ENCODE measurements at regions not wholly inside any gene's neighbourhood (a gene's known extent, or its start where the extent isn't known, plus 50 kb on each side); places are given as distances from the start of the nearest gene placed in this dataset.

DNA sequence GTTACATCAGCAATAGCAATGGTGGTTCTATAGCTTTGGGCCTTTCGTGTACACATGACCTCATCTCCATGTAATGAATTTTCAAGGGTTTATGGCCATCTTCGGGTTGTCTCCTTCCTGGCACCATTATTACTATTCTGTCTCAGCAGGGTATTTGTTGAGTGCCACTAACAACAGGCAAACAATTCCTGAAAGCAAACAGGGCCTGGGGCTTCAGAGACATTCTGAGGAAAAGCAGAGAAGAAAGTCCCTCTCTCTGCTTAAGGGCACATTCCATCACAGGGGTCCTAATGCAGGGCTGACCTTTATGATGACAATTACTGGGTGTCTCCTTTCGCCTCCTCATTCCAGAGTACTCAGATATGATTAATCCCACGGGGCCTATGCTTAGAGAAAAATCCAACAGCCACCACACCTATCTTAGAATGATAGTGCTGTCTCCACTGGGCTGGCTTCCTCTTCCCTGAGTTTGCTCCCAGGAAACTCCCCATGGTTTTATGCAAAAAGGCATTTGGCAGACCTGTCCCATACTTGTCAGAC is 540.2 kb upstream of the ZNF462 start:
- DNase-seq (ENCODE audit: low read depth): no peak

- no peak for DNase-seq (ENCODE audit: low read depth)
Observed at GRCh38 chr9:106324053-106324585, 538.8 kb upstream of the ZNF462 start.

DNA sequence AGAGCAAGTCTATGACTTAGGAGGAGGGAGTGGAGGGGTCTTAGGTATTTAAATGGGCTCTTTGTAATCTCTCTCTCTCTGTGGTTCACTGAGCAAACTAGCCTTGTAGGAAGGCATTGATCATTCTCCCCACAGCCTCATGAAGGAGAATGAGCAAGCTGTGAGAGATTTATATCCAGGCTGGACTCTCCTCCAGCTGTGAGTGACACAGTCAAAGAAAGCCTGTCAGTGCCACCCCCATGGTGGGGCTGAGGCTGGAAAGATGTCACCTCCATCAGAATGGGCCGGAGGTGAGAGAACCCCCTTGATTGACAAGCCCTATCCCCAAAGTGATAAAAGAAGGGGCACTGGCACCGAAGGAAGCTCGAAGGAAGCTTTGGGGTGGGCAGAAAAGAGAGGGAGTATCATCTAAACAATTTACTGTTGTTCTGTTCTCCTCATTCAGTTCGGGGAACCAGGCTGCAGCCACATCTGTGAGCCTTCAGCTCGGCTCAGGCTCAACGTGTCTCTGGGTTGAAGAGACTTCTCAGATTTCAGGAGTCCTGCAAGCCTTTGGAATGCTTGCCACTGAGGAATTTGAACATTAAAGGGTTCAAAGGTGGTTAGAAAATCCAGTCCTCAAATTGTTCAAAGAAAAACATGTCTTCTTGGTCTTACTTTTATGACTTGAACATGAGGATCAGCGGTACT is 538.2 kb upstream of the ZNF462 start:
- no peak for DNase-seq (ENCODE audit: low read depth)

DNA sequence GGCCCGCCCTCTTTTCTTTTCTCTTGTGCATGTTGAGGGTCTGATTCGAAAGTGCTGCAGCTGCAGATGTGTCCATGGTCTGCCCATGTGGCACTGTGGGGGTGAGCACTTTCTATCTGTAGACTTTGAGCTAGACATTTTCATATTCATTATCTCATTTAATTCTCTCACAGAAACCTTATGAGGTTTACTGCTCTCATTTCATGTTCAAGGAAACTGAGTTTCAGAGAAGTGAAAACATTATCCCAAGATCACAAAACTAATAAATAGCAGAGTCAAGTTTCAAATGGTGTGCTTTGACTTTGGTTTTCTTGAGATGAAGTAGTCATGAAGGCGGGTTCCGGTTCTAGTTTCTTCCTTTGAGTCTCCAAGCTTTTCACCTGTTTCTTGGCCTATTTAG is 536.5 kb upstream of the ZNF462 start:
- no peak for DNase-seq (ENCODE audit: low read depth)

GRCh38 chr9:106333481-106333880 is 529.5 kb upstream of the ZNF462 start:
- DNase-seq (ENCODE audit: low read depth): no peak

GRCh38 chr9:106334081-106334480 is 528.9 kb upstream of the ZNF462 start:
- DNase-seq (ENCODE audit: low read depth): no peak

DNA sequence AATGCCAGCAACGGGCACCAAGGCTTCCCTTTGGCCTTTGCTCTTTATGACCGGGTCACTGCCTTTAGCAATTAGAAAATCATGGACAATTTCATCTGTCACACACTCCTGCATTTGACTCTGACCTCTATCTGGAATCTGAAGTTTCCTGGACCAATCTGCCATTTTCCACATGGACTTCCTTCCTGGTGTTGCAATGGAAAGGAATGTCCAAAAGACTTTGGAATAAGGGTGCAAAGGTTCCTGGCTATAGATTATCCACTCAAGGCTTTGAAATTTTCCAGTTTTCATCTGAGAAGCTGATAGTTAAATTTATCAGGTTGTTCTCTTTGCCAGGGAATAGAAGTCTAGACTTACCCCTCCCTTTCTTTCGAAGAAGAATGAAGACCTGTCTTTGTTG is 523.1 kb upstream of the ZNF462 start:
- DNase-seq (ENCODE audit: low read depth): no peak

- DNase-seq (ENCODE audit: low read depth): no peak
Observed at GRCh38 chr9:106350777-106351176, 512.2 kb upstream of the ZNF462 start.

DNA sequence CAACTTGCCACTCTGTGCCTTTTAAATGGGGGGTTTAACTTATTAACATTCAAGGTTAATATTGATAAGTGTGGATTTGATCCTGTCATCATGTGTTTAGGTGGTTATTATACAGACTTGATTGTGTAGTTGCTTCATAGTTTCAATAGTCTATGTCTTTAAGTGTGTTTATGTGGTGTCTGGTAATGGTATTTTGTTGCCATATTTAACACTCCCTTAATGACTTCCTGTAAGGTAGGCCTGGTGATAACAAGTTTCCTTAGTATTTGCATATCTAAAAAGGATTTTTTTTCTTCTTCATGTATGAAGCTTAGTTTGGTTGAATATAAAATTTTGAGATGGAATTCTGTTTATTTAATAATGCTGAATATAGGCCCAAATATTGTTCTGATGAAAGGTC is 506.0 kb upstream of the ZNF462 start:
- DNase-seq (ENCODE audit: low read depth): no peak

- no peak for DNase-seq (ENCODE audit: low read depth)
Observed at GRCh38 chr9:106358331-106358730, 504.6 kb upstream of the ZNF462 start.

GRCh38 chr9:106376689-106377088 is 486.3 kb upstream of the ZNF462 start:
- no peak for DNase-seq (ENCODE audit: low read depth)

GRCh38 chr9:106383072-106383471 is 479.9 kb upstream of the ZNF462 start:
- no peak for DNase-seq (ENCODE audit: low read depth)

DNA sequence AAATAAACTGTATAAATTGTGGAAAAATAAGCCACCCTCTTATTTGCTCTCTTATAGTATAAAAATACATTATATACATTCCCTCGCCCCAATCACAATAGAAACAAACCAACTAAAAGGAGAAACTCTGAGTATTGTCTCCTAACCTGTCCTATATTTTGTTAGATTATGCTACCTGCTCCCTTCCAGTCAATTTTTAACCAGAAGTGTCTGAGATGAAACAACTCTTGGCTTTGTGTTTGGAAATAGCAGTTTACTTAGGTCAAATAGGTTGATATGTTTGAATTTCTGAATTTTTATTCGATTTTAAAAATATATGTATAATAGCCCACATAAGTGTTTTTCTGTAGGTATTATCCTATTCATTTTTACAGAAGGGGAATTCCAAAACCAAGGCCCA is 475.0 kb upstream of the ZNF462 start:
- DNase-seq (ENCODE audit: low read depth): no peak

DNA sequence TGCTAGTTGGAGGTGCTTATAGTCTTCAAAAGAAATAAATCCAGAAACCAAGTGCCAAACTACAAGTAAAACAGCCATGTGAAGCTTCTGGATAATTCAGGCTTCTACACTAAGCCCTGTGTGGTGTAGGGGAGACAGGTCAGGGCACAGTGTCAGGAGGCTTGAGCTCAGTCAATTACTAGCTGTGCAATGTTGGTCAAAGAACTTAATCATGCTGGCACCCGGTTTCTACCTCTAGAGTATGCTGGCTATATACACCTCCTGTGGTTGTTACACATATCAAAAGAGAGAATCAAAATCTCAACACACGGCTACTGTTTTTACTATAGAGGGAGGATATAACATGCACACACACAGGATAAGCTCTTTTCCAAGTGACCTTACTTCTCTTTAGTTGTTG is 469.7 kb upstream of the ZNF462 start:
- no peak for DNase-seq (ENCODE audit: low read depth)

DNA sequence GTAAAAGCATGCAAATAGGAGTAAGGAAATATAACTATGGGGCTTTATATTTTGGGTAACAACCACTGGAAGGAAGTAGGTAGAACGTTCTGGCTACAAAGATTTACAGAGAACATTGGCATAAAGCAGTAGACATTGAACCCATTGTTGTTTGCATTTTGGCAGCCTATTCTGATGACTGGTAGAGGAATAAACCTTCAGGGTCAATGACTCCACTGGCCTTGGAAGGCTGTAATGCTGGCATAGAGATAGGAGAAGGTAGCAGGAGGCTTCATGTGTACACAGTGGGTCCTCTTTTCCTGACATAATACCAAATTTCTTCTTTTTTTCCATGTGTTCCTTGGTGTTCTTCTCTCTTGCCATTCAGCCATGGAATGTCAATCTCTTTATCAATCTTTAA is 462.8 kb upstream of the ZNF462 start:
- no peak for DNase-seq (ENCODE audit: low read depth)

GRCh38 chr9:106400950-106401349 is 462.0 kb upstream of the ZNF462 start:
- DNase-seq (ENCODE audit: low read depth): no peak

GRCh38 chr9:106403081-106403480 is 459.9 kb upstream of the ZNF462 start:
- DNase-seq (ENCODE audit: low read depth): no peak

GRCh38 chr9:106404137-106404536 is 458.8 kb upstream of the ZNF462 start:
- no peak for DNase-seq (ENCODE audit: low read depth)

- no peak for DNase-seq (ENCODE audit: low read depth)
Observed at GRCh38 chr9:106405871-106406435, 457.0 kb upstream of the ZNF462 start.

- DNase-seq (ENCODE audit: low read depth): no peak
Observed at GRCh38 chr9:106414042-106414441, 448.9 kb upstream of the ZNF462 start.

DNA sequence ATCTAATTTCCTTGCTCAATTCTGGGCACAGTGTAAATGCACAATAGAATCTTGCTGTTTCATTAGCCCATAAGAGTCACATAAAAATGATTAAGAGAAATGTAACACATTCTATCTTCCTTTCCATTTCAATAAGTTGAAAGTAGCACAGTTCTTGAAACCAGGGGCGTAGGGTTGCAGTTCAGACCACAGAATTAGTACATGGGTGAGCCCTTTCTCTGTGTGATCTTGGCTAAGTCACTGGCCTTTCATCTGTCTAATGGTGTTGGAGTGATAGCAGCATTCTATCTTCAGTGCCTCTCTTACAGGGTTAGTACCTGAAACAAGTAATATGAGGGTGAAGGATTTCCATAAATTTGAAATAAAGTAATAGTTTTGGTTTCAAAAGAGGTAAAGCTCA is 445.3 kb upstream of the ZNF462 start:
- no peak for DNase-seq (ENCODE audit: low read depth)

GRCh38 chr9:106419829-106420228 is 443.1 kb upstream of the ZNF462 start:
- DNase-seq (ENCODE audit: low read depth): no peak

- no peak for DNase-seq (ENCODE audit: low read depth)
Observed at GRCh38 chr9:106420511-106420944, 442.4 kb upstream of the ZNF462 start.

Measured in LHCN-M2 (cell line).